ENCODE measurements at regions not wholly inside any gene's neighbourhood (a gene's known extent, or its start where the extent isn't known, plus 50 kb on each side); places are given as distances from the start of the nearest gene placed in this dataset.

- no peak overlapping the region for H3K4me3 ChIP-seq
- ATAC-seq (no peak), FAIRE-seq (no peak), DNase-seq (ENCODE audit: low read depth, low spot score) (no peak)
- WGBS (ENCODE audit: insufficient coverage, insufficient replicate concordance, low lambda C conversion rate, missing lambda C conversion rate), result 17% methylated on average over 4 of the region's 4 CpGs
- H3K36me3 ChIP-seq (ENCODE audit: control insufficient read depth in 2 of 2, insufficient read depth in 2 of 2, low read length in 1 of 2), result no peaks in the 10 kb centered on the region
- H3K27me3 ChIP-seq (replicated peaks in 1 of 2; ENCODE audit: control insufficient read depth in 2 of 2, insufficient read depth in 2 of 2, low read length in 1 of 2), result peaks cover 0 to 3% of the 10 kb centered on the region in 2 experiments; a peak in 1 of 4 replicates
- no peaks in the 10 kb centered on the region for H4K20me1 ChIP-seq (ENCODE audit: control insufficient read depth, insufficient read depth)
- ChIA-PET POLR2A (no interaction called here), CTCF (no interaction called here), RAD21 (ENCODE audit: unreplicated experiment) (no interaction called here), SMC1A (ENCODE audit: uncharacterized antibody, unreplicated experiment) (no interaction called here)
- H3K79me2 ChIP-seq (ENCODE audit: control insufficient read depth, insufficient read depth, low read length), result no peaks in the 10 kb centered on the region
- TF ChIP-seq SIX5 (IDR thresholded peaks at IDR 0.05; ENCODE audit: low read depth, low read length, severe bottlenecking), result no peak
- TF ChIP-seq SPI1 (IDR thresholded peaks at IDR 0.05; ENCODE audit: borderline replicate concordance, insufficient read depth, low read depth, low read length), result no peak
- no peak for TF ChIP-seq NR2C1 (IDR thresholded peaks at IDR 0.05)
- no peak for TF ChIP-seq ZSCAN29 (IDR thresholded peaks at IDR 0.05)
- no peak for TF ChIP-seq YY1 (IDR thresholded peaks at IDR 0.05; ENCODE audit: low read depth, low read length)
- no peak for TF ChIP-seq ZNF207 (IDR thresholded peaks at IDR 0.05; ENCODE audit: borderline replicate concordance)
- TF ChIP-seq KAT2A (conservative IDR thresholded peaks at IDR 0.05; ENCODE audit: control insufficient read depth, low read depth, low read length), result no peak
- TF ChIP-seq TAF1 (IDR thresholded peaks at IDR 0.05; ENCODE audit: borderline replicate concordance, low read depth, low read length), result no peak
- TF ChIP-seq GATAD2B (conservative IDR thresholded peaks at IDR 0.05; ENCODE audit: low read depth), result no peak
- TF ChIP-seq RFX5 (IDR thresholded peaks at IDR 0.05; ENCODE audit: low read depth, low read length), result no peak
- no peak for TF ChIP-seq NFYA (IDR thresholded peaks at IDR 0.05; ENCODE audit: borderline replicate concordance, low read depth, low read length)
- TF ChIP-seq SRF (IDR thresholded peaks at IDR 0.05; ENCODE audit: low read depth in 2 of 2, low read length in 2 of 2), result no peak
- no peak for TF ChIP-seq ETV6 (conservative IDR thresholded peaks at IDR 0.05 in 1 of 2, IDR thresholded peaks at IDR 0.05 in 1 of 2; ENCODE audit: borderline replicate concordance in 1 of 2, low read depth in 1 of 2)
- no peak for TF ChIP-seq ZBTB33 (IDR thresholded peaks at IDR 0.05)
- no peak for TF ChIP-seq KLF5 (IDR thresholded peaks at IDR 0.05; ENCODE audit: partially characterized antibody)
- no peak for TF ChIP-seq IKZF1 (conservative IDR thresholded peaks at IDR 0.05)
- no peak for TF ChIP-seq CREM (IDR thresholded peaks at IDR 0.05; ENCODE audit: low read depth)
- TF ChIP-seq ZNF687 (IDR thresholded peaks at IDR 0.05), result no peak
- no peak for TF ChIP-seq HDGF (IDR thresholded peaks at IDR 0.05)
- H3K4me2 ChIP-seq (ENCODE audit: control insufficient read depth, insufficient read depth), result no peak overlapping the region
- no peak overlapping the region for H3K9ac ChIP-seq (ENCODE audit: control insufficient read depth, insufficient read depth, low read length)
- no peak overlapping the region for H2AFZ ChIP-seq (ENCODE audit: control insufficient read depth, low read depth, low read length)
- intact Hi-C loops (cut with micrococcal nuclease; ENCODE audit: unreplicated experiment), result no loop called here
- in situ Hi-C loops (cut with MboI), result no loop called here
- H3K4me1 ChIP-seq (ENCODE audit: control insufficient read depth, insufficient read depth, low read length), result no peaks in the 10 kb centered on the region
- BruUV-seq (replicated peaks), result no TSS peak
- no peaks in the 10 kb centered on the region for H3K9me3 ChIP-seq (replicated peaks; ENCODE audit: control insufficient read depth, insufficient read depth, low read length)
- H3K27ac ChIP-seq (ENCODE audit: control insufficient read depth, insufficient read depth), result no peak overlapping the region
Measured at GRCh38 chr1:199856216-199856780, 171.2 kb upstream of the NR5A2 start.
